ENCODE measurements at regions not wholly inside any gene's neighbourhood (a gene's known extent, or its start where the extent isn't known, plus 50 kb on each side); places are given as distances from the start of the nearest gene placed in this dataset.
"Not testable (repeated sequence)": the region's sequence is repeated elsewhere in the genome, so short reads cannot be mapped to it uniquely, and the experiment has no call there.

GRCh38 chr17:18574137-18574536 lies 70.1 kb downstream of the TBC1D28 start:
- TF ChIP-seq, protein P1, sequence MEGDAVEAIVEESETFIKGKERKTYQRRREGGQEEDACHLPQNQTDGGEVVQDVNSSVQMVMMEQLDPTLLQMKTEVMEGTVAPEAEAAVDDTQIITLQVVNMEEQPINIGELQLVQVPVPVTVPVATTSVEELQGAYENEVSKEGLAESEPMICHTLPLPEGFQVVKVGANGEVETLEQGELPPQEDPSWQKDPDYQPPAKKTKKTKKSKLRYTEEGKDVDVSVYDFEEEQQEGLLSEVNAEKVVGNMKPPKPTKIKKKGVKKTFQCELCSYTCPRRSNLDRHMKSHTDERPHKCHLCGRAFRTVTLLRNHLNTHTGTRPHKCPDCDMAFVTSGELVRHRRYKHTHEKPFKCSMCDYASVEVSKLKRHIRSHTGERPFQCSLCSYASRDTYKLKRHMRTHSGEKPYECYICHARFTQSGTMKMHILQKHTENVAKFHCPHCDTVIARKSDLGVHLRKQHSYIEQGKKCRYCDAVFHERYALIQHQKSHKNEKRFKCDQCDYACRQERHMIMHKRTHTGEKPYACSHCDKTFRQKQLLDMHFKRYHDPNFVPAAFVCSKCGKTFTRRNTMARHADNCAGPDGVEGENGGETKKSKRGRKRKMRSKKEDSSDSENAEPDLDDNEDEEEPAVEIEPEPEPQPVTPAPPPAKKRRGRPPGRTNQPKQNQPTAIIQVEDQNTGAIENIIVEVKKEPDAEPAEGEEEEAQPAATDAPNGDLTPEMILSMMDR (optimal IDR thresholded peaks at IDR 0.05 in 1 of 3, IDR thresholded peaks at IDR 0.05 in 1 of 3, conservative IDR thresholded peaks at IDR 0.05 in 1 of 3; ENCODE audit: extremely low read depth in 1 of 3, insufficient read depth in 2 of 3, low read length in 3 of 3), result not testable (repeated sequence)
- TF ChIP-seq EZH2 (IDR thresholded peaks at IDR 0.05; ENCODE audit: low read length), result not testable (repeated sequence)
